Limb (tissue), 2 donors: ENCODE measurements at regions not wholly inside any gene's neighbourhood (a gene's known extent, or its start where the extent isn't known, plus 50 kb on each side); places are given as distances from the start of the nearest gene placed in this dataset.
"Not testable (repeated sequence)": the region's sequence is repeated elsewhere in the genome, so short reads cannot be mapped to it uniquely, and the experiment has no call there.

ENCODE experiments used
- DNase-seq, 2 donors: peaks; one replicate each; pipeline ENCODE4 v3.0.0-alpha.2; 2016; ENCODE audit errors: extremely low spot score in 2 of 2

DNA sequence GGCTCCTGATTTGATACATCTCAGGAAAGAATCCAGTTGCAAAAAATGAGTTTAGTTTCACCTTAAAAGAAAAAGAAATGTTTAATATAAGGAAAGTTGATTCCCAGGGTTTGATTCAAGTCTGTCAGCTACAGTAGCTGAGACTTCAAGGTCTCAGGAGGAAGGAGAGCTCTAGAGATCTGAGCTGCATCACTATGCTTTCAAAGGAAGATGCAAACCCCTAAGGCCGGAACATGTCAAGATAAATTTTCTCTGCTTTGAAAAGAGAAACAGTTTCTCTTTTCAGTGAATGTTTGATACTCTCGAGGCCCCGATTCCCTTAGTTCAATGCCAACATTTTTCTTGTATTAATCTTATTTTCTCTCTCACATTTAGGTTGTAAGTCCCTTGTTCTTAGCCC is 128.6 kb downstream of the RGPD3 start:
- DNase-seq: no peak

DNA sequence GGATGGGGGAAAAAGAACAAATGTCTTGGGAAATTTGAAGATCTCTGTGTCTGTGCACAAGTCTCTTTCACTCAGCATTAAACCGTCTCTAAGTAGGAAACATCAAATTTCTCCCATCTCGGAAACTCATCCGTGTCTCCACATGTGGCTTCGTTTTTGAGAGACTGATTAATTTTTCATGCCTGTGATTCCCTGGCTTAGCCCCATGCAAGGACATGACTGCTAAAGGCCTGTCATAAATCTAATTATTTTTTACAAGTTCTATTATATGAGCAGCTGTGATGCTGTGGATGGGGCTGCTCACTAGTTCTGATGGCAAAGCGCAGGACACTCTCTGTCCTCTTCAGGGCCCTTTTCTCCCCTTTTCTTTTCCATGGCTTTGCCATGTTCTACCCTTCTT is 129.1 kb downstream of the RGPD3 start:
- no peak for DNase-seq

DNA sequence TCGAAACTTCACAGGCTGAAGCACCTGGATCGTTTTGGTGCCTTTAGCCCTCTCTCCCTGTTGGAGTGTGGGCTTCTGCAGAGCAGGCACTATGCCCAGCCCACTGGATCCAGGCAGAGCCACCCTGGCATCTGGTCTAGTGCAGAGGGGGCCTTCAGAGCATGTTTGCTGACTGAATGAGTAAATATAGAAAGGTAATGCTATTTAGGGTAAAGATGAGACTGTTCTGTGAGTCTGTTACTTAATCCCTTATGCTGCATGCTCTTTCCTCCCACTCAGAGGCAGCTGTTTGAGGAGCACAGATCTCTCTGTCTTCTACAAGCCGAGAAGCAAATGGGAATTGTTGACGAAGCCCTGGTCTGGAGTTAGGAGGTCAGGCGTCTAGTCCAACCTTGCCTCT is 130.2 kb downstream of the RGPD3 start:
- no peak for DNase-seq

DNA sequence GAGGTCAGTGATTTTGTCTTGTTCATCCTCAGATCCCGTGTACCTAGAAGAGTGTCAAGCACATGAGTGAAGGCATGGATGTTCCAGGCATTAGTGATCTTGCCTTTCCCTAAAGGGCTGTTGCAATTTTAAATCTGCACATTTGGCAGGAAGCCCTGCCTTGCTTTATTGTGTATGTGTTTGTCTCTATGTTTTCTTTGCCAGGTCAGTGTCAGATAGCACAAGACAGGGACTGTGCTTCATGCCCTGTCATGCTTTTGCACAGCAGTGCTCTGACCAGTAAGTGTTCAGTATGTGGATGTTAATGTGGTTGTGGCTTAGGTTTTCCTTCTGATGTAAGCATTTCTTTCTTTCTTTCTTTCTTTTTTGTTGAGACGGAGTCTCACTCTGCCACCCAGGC is 131.5 kb downstream of the RGPD3 start:
- no peak for DNase-seq

DNA sequence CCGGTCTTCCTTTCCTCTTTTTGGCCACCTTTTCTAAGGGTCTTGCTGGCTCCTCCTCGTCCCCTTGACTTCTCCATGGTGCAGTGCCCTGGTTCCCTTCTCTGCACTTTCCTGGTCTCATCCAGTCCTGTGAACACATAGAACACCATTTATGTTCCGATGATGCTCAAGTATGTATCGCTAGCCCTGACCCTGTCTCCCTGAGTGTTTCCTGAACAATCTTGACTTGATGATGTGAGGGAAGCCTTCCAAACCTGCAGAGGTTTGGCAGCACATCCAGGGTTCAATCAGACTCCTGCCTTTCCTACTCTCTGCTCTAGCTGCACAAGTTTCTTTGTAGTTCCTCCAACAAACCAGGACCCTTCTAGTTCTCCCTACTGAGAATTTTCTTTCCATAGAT is 132.1 kb downstream of the RGPD3 start:
- DNase-seq: no peak

DNA sequence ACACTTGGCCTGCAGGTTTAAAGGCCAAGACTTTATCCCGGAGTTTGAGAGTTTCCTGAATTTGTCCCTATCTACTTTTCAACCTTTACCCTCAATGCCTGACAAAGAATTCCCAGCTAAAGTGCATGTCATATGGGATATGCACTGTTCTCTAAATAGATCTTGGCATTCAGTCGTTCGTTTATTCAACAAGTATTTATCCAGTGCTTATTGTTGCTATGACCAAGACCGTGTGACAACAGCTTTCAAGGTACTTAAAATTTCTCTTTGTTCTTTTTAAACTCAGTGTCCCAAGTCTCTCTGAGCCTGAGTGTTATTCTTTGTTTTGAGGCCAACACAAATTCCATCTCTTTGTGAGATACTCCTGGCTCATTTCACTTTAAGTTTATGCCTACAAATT is 133.4 kb downstream of the RGPD3 start:
- DNase-seq: no peak

DNA sequence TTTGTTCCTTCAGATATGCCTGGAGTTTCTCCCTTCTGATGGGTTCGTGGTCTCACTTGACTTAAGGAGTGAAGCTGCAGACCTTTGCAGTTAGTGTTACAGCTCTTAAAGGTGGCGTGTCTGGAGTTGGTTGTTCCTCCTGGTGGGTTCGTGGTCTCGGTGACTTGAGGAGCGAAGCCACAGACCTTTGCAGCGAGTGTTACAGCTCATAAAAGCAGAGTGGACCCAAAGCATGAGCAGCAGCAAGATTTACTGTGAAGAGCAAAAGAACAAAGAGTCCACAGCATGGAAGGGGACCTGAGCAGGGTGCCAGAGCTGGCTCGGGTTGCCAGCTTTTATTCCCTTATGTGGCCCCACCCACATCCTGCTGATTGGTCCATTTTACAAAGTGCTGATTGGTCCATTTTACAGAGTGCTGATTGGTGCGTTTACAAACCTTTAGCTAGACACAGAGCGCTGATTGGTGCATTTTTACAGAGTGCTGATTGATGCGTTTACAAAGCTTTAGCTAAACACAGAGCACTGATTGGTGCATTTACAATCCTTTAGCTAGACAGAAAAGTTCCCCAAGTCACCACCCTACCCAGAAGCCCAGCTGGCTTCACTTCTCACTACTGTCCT is 134.8 kb downstream of the RGPD3 start:
- DNase-seq: not testable (repeated sequence)

DNA sequence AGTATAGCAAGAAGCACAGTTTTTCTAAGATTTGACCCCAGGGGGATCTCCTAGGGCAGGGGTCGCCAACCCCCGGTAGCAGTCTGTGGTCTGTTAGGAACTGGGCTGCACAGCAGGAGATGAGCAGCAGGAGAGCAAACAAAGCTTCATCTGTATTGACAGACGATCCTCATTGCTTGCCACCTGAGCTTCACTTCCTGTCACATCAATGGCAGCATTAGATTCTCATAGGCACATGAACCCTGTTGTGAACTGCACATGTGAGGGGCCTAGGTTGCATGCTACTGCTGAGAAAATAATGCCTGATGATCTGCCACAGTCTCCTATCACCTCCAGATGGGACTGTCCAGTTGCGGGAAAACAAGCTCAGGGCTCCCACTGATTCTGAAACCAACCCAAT is 136.2 kb downstream of the RGPD3 start:
- no peak for DNase-seq

DNA sequence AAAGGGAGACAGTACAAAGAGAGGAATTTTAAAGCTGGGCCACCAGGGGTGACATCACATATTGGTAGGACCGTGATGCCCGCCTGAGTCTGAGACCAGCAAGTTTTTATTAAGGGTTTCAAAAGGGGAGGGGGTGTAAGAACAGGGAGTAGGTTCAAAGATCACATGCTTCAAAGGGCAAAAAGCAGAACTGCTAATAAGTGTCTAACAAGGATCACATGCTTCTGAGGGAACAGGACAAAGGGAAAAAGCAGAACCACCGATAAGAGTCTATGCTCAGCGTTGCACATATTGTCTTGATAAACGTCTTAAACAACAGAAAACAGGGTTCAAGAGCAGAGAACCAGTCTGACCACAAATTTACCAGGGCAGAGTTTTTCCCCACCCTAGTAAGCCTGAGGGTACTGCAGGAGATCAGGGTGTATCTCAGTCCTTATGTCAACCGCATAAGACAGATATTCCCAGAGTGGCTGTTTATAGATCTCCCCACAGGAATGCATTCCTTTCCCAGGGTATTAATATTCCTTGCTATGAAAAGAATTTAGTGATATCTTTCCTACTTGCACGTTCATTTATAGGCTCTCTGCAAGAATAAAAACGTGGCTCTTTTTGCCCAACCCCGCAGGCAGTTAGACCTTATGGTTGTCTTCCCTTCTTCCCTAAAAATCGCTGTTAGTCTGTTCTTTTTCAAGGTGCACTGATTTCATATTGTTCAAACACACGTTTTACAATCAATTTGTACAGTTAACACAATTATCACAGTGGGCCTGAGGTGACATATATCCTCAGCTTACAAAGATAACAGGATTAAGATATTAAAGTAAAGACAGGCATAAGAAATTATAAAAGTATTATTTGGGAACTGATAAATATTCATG is 136.5 kb upstream of the UXS1 start:
- DNase-seq: not testable (repeated sequence)

DNA sequence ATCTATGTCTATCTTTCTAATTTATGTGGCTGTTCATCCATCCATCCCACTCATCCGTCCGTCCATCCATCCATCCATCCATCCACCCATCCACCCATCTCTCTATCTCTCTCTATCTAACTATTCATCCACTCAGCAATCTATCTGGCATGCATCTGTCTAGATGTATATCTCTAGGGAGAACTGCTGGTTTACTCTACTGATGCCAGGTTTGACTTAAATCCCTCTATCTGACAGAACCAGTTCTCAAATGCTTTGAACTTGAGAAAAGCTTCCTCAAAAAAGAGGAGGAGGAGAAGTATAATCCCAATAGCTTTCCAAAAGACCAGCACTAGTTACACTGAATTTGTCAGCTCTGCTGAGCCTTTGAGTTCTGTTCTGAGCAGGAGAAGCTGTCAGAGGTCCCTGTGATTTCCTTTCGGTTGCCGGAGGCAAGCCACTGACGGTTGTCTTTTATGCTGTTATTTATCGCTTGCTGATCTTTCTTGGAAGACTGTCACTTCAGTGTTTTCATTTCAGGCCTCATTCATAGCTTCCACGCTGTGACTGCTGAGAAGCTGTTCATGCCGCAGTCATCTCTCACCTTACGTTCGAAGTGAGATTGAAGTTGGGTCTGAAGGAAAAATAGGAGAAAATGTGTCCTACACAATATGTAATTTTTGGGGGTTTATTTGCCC is 129.4 kb upstream of the UXS1 start:
- DNase-seq: no peak

DNA sequence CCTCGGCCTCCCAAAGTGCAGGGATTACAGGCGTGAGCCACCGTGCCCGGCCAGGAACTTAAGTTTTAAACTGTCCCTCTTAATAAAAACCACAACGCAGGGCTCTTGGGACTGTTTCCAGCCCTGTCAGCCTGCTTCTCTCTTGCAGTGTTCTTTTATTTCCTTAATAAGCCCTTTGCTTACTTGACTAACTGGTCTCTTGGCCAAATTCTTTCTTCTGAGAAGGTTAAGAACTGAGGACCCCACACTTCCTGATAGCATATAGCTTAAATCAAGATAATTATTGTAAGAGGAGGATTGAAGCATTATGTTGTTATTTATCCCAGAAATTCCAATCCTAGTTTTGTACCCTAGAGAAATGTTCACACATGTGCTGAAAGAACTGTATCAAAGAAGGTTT is 128.2 kb upstream of the UXS1 start:
- no peak for DNase-seq

DNA sequence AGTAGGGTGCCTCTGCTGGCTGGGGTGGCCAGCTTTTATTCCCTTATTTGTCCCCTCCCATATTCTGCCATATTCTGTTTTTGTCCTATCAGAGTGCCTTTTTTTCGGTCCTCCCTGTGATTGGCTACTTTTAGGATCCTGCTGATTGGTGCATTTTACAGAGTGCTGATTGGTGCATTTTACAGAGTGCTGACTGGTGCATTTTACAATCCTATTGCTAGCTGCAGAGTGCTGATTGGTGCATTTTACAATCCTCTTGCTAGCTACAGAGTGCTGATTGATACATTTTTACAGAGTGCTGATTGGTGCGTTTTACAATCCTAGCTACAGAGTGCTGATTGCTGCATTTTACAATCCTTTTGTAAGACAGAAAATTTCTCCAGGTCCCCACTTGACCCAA is 126.3 kb upstream of the UXS1 start:
- DNase-seq: not testable (repeated sequence)

DNA sequence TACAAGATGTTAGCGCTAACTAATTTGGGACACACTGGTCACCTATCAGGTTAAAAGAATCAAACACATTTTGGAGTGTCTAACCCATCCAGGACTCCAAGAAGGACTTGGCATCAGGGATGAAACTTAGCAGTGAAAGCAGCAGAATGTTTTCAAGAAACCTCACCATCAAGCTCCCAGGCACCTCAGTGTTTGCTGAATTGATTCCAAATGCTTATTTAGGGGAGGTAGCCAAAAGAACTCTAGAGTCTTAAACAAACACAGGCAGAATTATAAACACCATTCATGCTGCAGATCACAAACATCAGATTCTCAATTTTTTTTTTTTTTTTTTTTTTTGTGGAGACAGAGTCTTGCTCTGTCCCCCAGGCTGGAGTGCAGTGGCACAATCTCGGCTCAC is 122.8 kb upstream of the UXS1 start:
- DNase-seq: no peak

DNA sequence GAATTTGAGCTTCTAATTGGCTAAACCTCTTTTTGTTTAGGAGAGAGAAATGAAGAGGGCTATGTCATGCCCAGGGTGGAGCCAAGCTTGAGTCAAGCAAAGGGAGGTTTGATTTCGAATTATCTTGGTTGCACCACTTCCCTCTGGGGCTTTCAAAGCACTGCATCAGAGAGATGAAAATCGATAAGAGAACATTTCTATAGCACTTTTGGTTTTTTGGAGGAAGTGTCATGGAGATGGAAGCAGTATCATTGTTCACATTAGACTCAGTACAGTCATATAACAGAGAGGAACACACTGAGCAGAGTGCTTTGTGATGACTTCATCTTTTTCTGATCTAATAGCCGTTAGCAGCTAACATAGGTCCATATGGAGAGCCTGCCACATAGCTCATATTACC is 120.3 kb upstream of the UXS1 start:
- DNase-seq: no peak

DNA sequence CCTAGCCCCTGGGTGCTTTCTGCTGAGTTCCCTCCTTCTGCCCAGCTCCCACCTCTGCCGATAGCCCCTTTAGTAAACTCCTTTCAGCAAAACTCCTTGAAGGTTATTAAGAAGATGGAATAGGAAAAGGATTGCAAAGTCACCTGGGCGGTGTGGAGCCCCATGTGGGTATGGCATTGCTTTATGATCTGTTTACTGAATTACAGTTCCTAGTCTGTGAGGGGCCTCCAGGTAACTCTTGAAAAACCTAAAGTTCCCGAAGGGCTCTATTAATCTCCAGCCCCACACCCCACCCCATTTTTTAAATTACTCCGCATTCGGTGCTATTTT is 116.9 kb upstream of the UXS1 start:
- no peak for DNase-seq

DNA sequence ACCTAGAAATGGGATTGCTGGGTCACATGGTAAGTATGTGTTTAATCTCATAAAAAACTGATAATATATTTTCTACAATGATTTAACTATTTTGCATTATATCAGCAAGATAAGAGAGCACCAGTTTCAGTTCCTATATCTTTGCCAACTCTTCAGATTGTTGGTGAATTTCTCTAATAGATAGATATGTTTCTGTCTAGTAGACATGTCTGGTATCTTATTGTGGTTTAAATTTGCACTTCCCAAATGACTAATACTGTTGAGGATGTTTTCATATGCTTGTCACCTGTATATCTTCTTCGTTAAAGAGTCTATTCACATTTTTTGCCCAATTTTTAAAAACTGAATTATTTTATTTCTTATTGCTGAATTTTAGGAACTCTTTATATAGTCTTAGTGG is 113.8 kb upstream of the UXS1 start:
- no peak for DNase-seq

DNA sequence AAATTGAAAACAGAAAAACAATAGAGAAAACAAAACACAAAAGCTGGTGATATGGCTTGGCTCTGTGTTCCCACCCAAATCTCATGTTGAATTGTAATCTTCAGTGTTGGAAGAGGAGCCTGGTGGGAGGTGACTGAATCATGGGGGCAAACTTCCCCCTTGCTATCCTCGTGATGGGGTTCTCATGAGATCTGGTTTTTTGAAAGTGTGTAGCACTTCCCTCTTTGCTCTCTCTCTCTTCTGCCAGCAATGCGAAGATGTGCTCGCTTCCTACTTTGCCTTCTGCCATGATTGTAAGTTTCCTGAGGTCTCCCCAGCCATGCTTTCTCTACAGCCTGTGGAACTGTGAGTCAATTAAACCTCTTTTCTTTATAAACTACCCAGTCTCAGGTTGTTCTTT is 112.3 kb upstream of the UXS1 start:
- DNase-seq: no peak

DNA sequence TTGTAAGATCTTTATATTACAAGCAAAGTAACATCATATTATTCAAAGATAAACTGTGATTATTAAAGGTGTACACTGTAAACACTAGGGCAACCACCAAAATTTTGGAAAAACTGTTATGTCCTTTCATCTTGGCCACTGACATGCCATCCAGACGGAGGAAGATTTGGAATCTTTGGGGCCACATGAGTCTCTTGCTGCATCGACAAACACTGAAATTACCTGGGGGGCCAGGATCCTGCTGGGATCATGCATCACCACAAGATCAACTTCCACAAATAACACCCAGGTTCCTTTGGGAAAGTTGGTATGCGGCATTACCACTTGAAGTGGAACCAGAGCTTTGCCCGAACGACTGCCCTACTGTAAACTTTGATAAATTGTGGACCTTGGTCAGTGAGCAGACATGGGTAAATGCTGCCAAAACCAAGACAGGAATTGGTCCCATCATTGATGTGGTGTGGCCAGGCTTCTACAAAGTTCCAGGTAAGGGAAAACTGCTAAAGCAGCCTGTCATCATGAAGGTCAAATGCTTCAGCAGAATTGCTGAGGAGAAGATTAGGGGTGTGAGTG is 110.6 kb upstream of the UXS1 start:
- no peak for DNase-seq

DNA sequence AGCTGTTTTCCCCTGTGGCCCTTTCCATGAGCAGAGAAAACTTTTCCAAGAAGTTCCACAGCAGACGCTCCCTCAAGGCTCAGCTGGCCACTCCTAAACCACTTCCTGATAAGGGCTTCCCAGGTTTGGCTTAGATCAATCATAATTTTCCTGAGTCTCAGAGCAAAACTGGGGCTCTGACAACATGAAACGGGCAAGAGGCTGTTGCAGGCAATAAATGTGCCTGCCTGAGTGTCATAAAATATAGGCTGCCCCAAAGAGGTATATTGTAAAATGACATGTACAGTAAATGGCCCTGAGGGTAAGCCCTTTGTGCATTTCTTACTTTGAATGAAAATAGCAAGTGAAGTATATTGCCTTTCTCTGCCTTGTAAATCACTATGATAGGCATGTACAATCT is 105.6 kb upstream of the UXS1 start:
- no peak for DNase-seq

DNA sequence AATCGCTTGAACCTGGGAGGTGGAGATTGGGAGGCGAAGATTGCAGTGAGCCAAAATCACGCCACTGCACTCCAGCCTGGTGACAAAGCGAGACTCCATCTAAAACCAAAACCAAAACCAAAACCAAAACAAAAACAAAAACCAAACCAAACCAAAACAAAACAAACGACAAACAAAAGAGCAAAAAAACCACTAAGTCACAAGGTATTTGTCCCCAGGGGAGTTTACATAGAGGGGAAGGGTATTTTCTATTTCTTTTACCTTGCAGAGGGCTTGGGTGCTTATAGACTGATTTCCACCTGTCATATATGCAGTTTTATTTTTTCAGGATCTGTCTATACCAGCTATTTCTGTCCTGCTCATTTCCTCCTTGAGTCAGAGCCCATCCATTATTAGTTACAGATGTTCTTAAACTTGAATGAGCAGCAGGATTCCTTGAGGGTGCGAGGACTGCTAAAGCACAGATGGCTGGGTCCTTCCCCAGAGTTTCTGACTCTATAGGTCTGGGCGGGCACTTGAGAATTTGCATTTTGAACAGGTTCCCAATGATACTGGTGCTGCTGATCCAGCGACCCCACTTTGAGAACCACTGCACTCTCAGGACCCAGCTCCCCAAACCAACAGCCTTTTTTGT is 102.2 kb upstream of the UXS1 start:
- peak in 1 of 2 donors; percentile 43 for DNase-seq

DNA sequence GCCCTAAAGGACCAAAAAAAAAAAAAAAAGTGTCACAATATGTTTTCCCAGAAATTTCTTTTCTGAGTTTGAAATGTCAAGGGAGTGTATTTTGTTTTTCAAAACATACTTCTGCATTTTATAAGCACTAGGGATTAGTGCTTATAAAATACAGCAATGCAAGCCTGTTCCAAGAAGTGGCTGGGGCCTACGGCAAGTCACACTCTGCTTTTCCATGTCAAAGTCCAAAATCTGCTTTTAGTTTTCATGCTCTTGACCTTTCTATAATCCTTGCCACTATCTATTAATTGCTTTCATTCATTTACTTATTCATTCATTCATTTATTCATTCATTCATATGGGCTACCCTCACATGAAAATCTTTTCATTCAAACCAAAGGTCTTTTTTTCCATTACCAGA is 100.1 kb upstream of the UXS1 start:
- no peak for DNase-seq

DNA sequence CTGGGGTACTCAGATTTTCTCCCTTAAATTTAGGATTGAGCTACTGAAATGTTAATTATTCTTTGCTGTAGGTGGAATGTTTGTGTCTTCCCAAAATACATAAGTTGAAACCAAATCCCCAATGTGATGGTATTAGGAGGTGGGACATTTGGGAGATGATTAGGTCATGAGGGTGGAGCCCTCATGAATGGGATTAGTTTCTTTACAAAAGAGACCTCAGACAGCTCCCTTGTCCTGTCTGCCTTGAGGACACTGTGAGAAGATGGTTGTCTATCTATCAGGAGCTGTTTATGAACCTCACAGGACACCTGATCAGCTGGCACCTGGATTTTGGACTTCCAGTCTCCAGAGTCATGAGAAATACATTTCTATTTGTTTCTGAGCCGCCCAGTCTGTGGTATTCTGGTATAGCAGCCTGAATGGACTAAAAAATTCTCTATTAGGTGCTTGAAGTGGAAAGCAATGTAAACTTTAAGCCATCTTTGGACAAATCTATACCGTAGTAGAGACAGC is 99.2 kb upstream of the UXS1 start:
- DNase-seq: no peak
